H9 (cell line): ENCODE measurements at regions not wholly inside any gene's neighbourhood (a gene's known extent, or its start where the extent isn't known, plus 50 kb on each side); places are given as distances from the start of the nearest gene placed in this dataset.

Experiments
- DNase-seq: peaks from one replicate; pipeline ENCODE4 v3.0.0-alpha.2; 2017
- H2AFZ ChIP-seq: one replicate; pipeline ENCODE4 v1.6.1; 2013; ENCODE audit warnings: mild to moderate bottlenecking, low read length, control low read depth, moderate library complexity
- H2AK5ac ChIP-seq: 2 replicates; pipeline ENCODE4 v1.6.1; 2013; ENCODE audit warnings: low read length, control low read depth, mixed read lengths; ENCODE audit not compliant: insufficient read length
- H2BK120ac ChIP-seq: one replicate; pipeline ENCODE4 v1.6.1; 2013; ENCODE audit warnings: low read depth, mild to moderate bottlenecking, low read length, control low read depth, inconsistent platforms; ENCODE audit not compliant: poor library complexity, severe bottlenecking
- H2BK12ac ChIP-seq: 2 replicates; pipeline ENCODE4 v1.6.1; 2013; ENCODE audit warnings: low read length, control low read depth, mixed read lengths, low read depth; ENCODE audit not compliant: insufficient read length
- H2BK15ac ChIP-seq: 2 replicates; pipeline ENCODE4 v1.6.1; 2013; ENCODE audit warnings: low read depth, low read length, control low read depth
- H2BK20ac ChIP-seq: one replicate; pipeline ENCODE4 v1.6.1; 2013; ENCODE audit warnings: low read depth, mild to moderate bottlenecking, low read length, control low read depth, inconsistent platforms; ENCODE audit not compliant: poor library complexity, severe bottlenecking
- H2BK5ac ChIP-seq: 2 replicates; pipeline ENCODE4 v1.6.1; 2013; ENCODE audit warnings: low read length, control low read depth, mixed read lengths; ENCODE audit not compliant: insufficient read length
- H3K14ac ChIP-seq: 2 replicates; pipeline ENCODE4 v1.6.1; 2013; ENCODE audit warnings: low read length, control low read depth; ENCODE audit not compliant: insufficient read depth
- H3K18ac ChIP-seq: 2 replicates; pipeline ENCODE4 v1.6.1; 2013; ENCODE audit warnings: low read depth, mild to moderate bottlenecking, mixed read lengths, low read length, control low read depth; ENCODE audit not compliant: insufficient read length
- H3K23ac ChIP-seq: 2 replicates; pipeline ENCODE4 v1.6.1; 2013; ENCODE audit warnings: low read length, control low read depth, mixed read lengths, low read depth; ENCODE audit not compliant: insufficient read length
- H3K23me2 ChIP-seq: 2 replicates; pipeline ENCODE4 v1.6.1; 2013; ENCODE audit warnings: low read depth, mild to moderate bottlenecking, mixed read lengths, low read length, control low read depth; ENCODE audit not compliant: insufficient read length, poor library complexity, severe bottlenecking
- H3K27ac ChIP-seq: 2 replicates; pipeline ENCODE4 v1.5.1; 2013; ENCODE audit warnings: low read length, control low read depth, mixed read lengths, low read depth; ENCODE audit not compliant: insufficient read length
- H3K27me3 ChIP-seq: 2 replicates; pipeline ENCODE4 v1.6.1; 2013; ENCODE audit warnings: low read length, control low read depth, inconsistent platforms; ENCODE audit not compliant: insufficient read depth
- H3K4ac ChIP-seq: 2 replicates; pipeline ENCODE4 v1.6.1; 2013; ENCODE audit warnings: low read depth, mild to moderate bottlenecking, control low read depth, inconsistent platforms, low read length, moderate library complexity
- H3K4me1 ChIP-seq: 2 replicates; pipeline ENCODE4 v1.6.1; 2013; ENCODE audit warnings: low read length, control low read depth, inconsistent platforms; ENCODE audit not compliant: insufficient read depth
- H3K4me2 ChIP-seq: 2 replicates; pipeline ENCODE4 v1.6.1; 2013; ENCODE audit warnings: low read length, control low read depth, mixed read lengths; ENCODE audit not compliant: insufficient read length, insufficient read depth
- H3K56ac ChIP-seq: 2 replicates; pipeline ENCODE4 v1.6.1; 2013; ENCODE audit warnings: low read depth, mild to moderate bottlenecking, mixed read lengths, low read length, control low read depth; ENCODE audit not compliant: insufficient read length
- H3K79me1 ChIP-seq: 2 replicates; pipeline ENCODE4 v1.6.1; 2013; ENCODE audit warnings: low read depth, mild to moderate bottlenecking, moderate library complexity, low read length, control low read depth, inconsistent platforms; ENCODE audit not compliant: insufficient read depth, poor library complexity, severe bottlenecking
- H3K79me2 ChIP-seq: 2 replicates; pipeline ENCODE4 v1.6.1; 2013; ENCODE audit warnings: low read length, control low read depth, inconsistent platforms; ENCODE audit not compliant: insufficient read depth
- H3K9ac ChIP-seq: 2 replicates; pipeline ENCODE4 v1.6.1; 2013; ENCODE audit warnings: low read length, control low read depth, mixed read lengths; ENCODE audit not compliant: insufficient read length; ENCODE audit errors: extremely low read depth
- H3K9me3 ChIP-seq: one replicate; pipeline ENCODE4 v1.6.1; 2013; ENCODE audit warnings: low read depth, low read length, inconsistent platforms; ENCODE audit not compliant: control insufficient read depth
- H3T11ph ChIP-seq: one replicate; pipeline ENCODE4 v1.6.1; 2013; ENCODE audit warnings: mild to moderate bottlenecking, low read length, control low read depth, inconsistent platforms
- H4K20me1 ChIP-seq: one replicate; pipeline ENCODE4 v1.6.1; 2013; ENCODE audit not compliant: control insufficient read depth, insufficient read length, insufficient read depth
- H4K5ac ChIP-seq: 2 replicates; pipeline ENCODE4 v1.6.1; 2013; ENCODE audit warnings: low read depth, mild to moderate bottlenecking, mixed read lengths, low read length, control low read depth; ENCODE audit not compliant: insufficient read length
- H4K8ac ChIP-seq: replicated peaks from 2 replicates; pipeline ENCODE4 v1.6.1; 2013; ENCODE audit warnings: low read length, control low read depth, mixed read lengths, low read depth; ENCODE audit not compliant: insufficient read length
- H4K91ac ChIP-seq: 2 replicates; pipeline ENCODE4 v1.6.1; 2013; ENCODE audit warnings: low read depth, mild to moderate bottlenecking, moderate library complexity, mixed read lengths, low read length, control low read depth; ENCODE audit not compliant: insufficient read length
- H3K27ac Mint-ChIP-seq, 3 experiments: 2 replicates in 2 of 3; 3 replicates in 1 of 3; pipeline ENCODE4 v1.8.0; 2020 to 2021; ENCODE audit warnings: mixed read lengths in 3 of 3, mild to moderate bottlenecking in 1 of 3, moderate library complexity in 1 of 3
- H3K27me3 Mint-ChIP-seq: 2 replicates; pipeline ENCODE4 v1.8.0; 2021; ENCODE audit warnings: low read depth, mild to moderate bottlenecking, moderate library complexity, mixed read lengths
- H3K36me3 Mint-ChIP-seq, 3 experiments: 2 replicates in 2 of 3; 3 replicates in 1 of 3; pipeline ENCODE4 v1.8.0; 2020 to 2021; ENCODE audit warnings: low read depth in 3 of 3, mixed read lengths in 3 of 3; ENCODE audit not compliant: insufficient read depth in 1 of 3
- H3K4me1 Mint-ChIP-seq, 2 experiments: 2 replicates each; pipeline ENCODE4 v1.8.0; 2020; ENCODE audit warnings: mixed read lengths in 2 of 2
- H3K4me3 Mint-ChIP-seq, 2 experiments: 2 replicates in 1 of 2; 3 replicates in 1 of 2; pipeline ENCODE4 v1.8.0; 2020 to 2021; ENCODE audit warnings: mild to moderate bottlenecking in 2 of 2, mixed read lengths in 2 of 2, moderate library complexity in 1 of 2
- H3K9me3 Mint-ChIP-seq, 2 experiments: 2 replicates in 1 of 2; 3 replicates in 1 of 2; pipeline ENCODE4 v1.8.0; 2020; ENCODE audit warnings: mild to moderate bottlenecking in 2 of 2, mixed read lengths in 2 of 2, moderate library complexity in 1 of 2
- CTCF ChIP-seq: fragments of 200-600 bp; sonication (generic); conservative IDR thresholded peaks from 3 replicates; pipeline ENCODE4 v1.8.0; 2021; ENCODE audit warnings: antibody characterized with exemption, mild to moderate bottlenecking
- WGBS: extraction: QIAGEN DNeasy Blood & Tissue Kit; methylation state at CpG from one replicate; pipeline ENCODE4 v1.1.7; 2013; ENCODE audit warnings: missing lambda C conversion rate, low lambda C conversion rate, mixed read lengths; ENCODE audit not compliant: insufficient read length; ENCODE audit errors: extremely low coverage; 5-methylcytosine and 5-hydroxymethylcytosine counted together

- TF ChIP-seq CTCF, result no peak
- Mint-ChIP-seq H3K27me3 (no peaks in the 10 kb centered on the region; the same call in 1 of the 2 replicates), H3K4me3 (no peak overlapping the region), H3K27ac (no peak overlapping the region), H3K36me3 (peaks cover 0 to 2% (median 0%) of the 10 kb centered on the region in 3 experiments; a peak in 1 of 7 replicates), H3K4me1 (peaks cover 17 to 24% of the 10 kb centered on the region in 2 experiments), H3K9me3 (peaks cover 0 to 2% of the 10 kb centered on the region in 2 experiments; a peak in 3 of 5 replicates)
- Histone ChIP-seq H3K23me2 (no peaks in the 10 kb centered on the region), H4K91ac (no peak overlapping the region), H3K9ac (no peak overlapping the region), H3T11ph (no peak overlapping the region), H2BK5ac (no peak overlapping the region), H2BK20ac (no peak overlapping the region), H3K4me2 (no peak overlapping the region), H3K79me2 (no peaks in the 10 kb centered on the region), H3K9me3 (no peaks in the 10 kb centered on the region), H3K27me3 (no peaks in the 10 kb centered on the region), H3K18ac (no peak overlapping the region), H3K79me1 (no peaks in the 10 kb centered on the region), H4K5ac (no peak overlapping the region), H3K14ac (no peak overlapping the region), H3K4ac (no peak overlapping the region), H2AFZ (no peak overlapping the region), H4K8ac (no peak overlapping the region), H2AK5ac (no peak overlapping the region), H3K4me1 (peaks cover 2% of the 10 kb centered on the region; the same call in 1 of the 2 replicates), H3K27ac (no peak overlapping the region), H4K20me1 (no peaks in the 10 kb centered on the region), H2BK15ac (no peak overlapping the region), H2BK12ac (no peak overlapping the region), H2BK120ac (no peak overlapping the region), H3K56ac (no peak overlapping the region), H3K23ac (no peak overlapping the region)
- DNase-seq, result no peak
- no CpG with 5 or more reads among the region's 5 CpGs for WGBS
Measured at GRCh38 chr12:65532764-65533163, 254.3 kb downstream of the MSRB3 start.
